ENCODE measurements at regions not wholly inside any gene's neighbourhood (a gene's known extent, or its start where the extent isn't known, plus 50 kb on each side); places are given as distances from the start of the nearest gene placed in this dataset.

- DNase-seq (no peak), ATAC-seq (ENCODE audit: insufficient read depth, low FRiP score) (no peak)
- no peaks in the 10 kb centered on the region for H3K27me3 ChIP-seq (ENCODE audit: control insufficient read depth in 3 of 3, insufficient read depth in 3 of 3, low read length in 2 of 3)
- H3K9me3 ChIP-seq (ENCODE audit: control insufficient read depth in 4 of 4, insufficient read depth in 3 of 4, low read length in 3 of 4) = no peaks in the 10 kb centered on the region
- H3K36me3 ChIP-seq (ENCODE audit: control insufficient read depth in 4 of 4, insufficient read depth in 4 of 4, low read length in 4 of 4) = no peaks in the 10 kb centered on the region
- no peak overlapping the region for H3K9ac ChIP-seq (ENCODE audit: insufficient read depth in 1 of 2, low read length in 2 of 2)
- WGBS, 2 donors = 56 to 89% methylated on average over 1 of the region's 1 CpG
- H3K27ac ChIP-seq (ENCODE audit: low read depth in 1 of 2, low read length in 1 of 2) = no peak overlapping the region
- H3K4me1 ChIP-seq (ENCODE audit: control insufficient read depth in 5 of 5, insufficient read depth in 5 of 5, low read length in 5 of 5) = peaks cover 0 to 8% (median 2%) of the 10 kb centered on the region in 5 donors
- no peak for TF ChIP-seq CTCF (IDR thresholded peaks at IDR 0.05; ENCODE audit: control extremely low read depth, extremely low read depth)
- no peak overlapping the region for H3K4me3 ChIP-seq
Observed at GRCh38 chr13:76692346-76692745, 193.9 kb downstream of the KCTD12 start.

GRCh38 chr13:76690611-76691010 lies 195.6 kb downstream of the KCTD12 start:
- no peaks in the 10 kb centered on the region for H3K27me3 ChIP-seq (ENCODE audit: control insufficient read depth in 3 of 3, insufficient read depth in 3 of 3, low read length in 2 of 3)
- no peak for TF ChIP-seq CTCF (IDR thresholded peaks at IDR 0.05; ENCODE audit: control extremely low read depth, extremely low read depth)
- no peak overlapping the region for H3K27ac ChIP-seq (ENCODE audit: low read depth in 1 of 2, low read length in 1 of 2)
- peaks cover 0 to 14% (median 2%) of the 10 kb centered on the region in 5 donors for H3K4me1 ChIP-seq (ENCODE audit: control insufficient read depth in 5 of 5, insufficient read depth in 5 of 5, low read length in 5 of 5)
- H3K4me3 ChIP-seq = no peak overlapping the region
- no peaks in the 10 kb centered on the region for H3K36me3 ChIP-seq (ENCODE audit: control insufficient read depth in 4 of 4, insufficient read depth in 4 of 4, low read length in 4 of 4)
- no peak overlapping the region for H3K9ac ChIP-seq (ENCODE audit: insufficient read depth in 1 of 2, low read length in 2 of 2)
- ATAC-seq (ENCODE audit: insufficient read depth, low FRiP score) (no peak), DNase-seq (no peak)
- H3K9me3 ChIP-seq (ENCODE audit: control insufficient read depth in 4 of 4, insufficient read depth in 3 of 4, low read length in 3 of 4) = no peaks in the 10 kb centered on the region
- WGBS, 2 donors = 48 to 84% methylated on average over 2 of the region's 2 CpGs

GRCh38 chr13:76687467-76687866 lies 198.7 kb downstream of the KCTD12 start:
- 56 to 62% methylated on average over 4 of the region's 4 CpGs for WGBS, 2 donors
- no peaks in the 10 kb centered on the region for H3K27me3 ChIP-seq (ENCODE audit: control insufficient read depth in 3 of 3, insufficient read depth in 3 of 3, low read length in 2 of 3)
- ATAC-seq (ENCODE audit: insufficient read depth, low FRiP score) = no peak

More at GRCh38 chr13:76687467-76687866, 198.7 kb downstream of the KCTD12 start:
- H3K27ac ChIP-seq (ENCODE audit: low read depth in 1 of 2, low read length in 1 of 2) = peak overlapping the region in 1 of 2 donors; percentile 22
- H3K36me3 ChIP-seq (ENCODE audit: control insufficient read depth in 4 of 4, insufficient read depth in 4 of 4, low read length in 4 of 4) = no peaks in the 10 kb centered on the region
- no peak for TF ChIP-seq CTCF (IDR thresholded peaks at IDR 0.05; ENCODE audit: control extremely low read depth, extremely low read depth)
- peaks cover 2 to 36% (median 3%) of the 10 kb centered on the region in 5 donors for H3K4me1 ChIP-seq (ENCODE audit: control insufficient read depth in 5 of 5, insufficient read depth in 5 of 5, low read length in 5 of 5)
- no peak overlapping the region for H3K4me3 ChIP-seq
- DNase-seq = no peak
- no peaks in the 10 kb centered on the region for H3K9me3 ChIP-seq (ENCODE audit: control insufficient read depth in 4 of 4, insufficient read depth in 3 of 4, low read length in 3 of 4)
- H3K9ac ChIP-seq (ENCODE audit: insufficient read depth in 1 of 2, low read length in 2 of 2) = no peak overlapping the region

All from lung (tissue), 11 donors.